ENCODE measurements at regions not wholly inside any gene's neighbourhood (a gene's known extent, or its start where the extent isn't known, plus 50 kb on each side); places are given as distances from the start of the nearest gene placed in this dataset.
"Not testable (repeated sequence)": the region's sequence is repeated elsewhere in the genome, so short reads cannot be mapped to it uniquely, and the experiment has no call there.

- H3K27me3 ChIP-seq (ENCODE audit: insufficient read depth, low read length), result no peaks in the 10 kb centered on the region
- no peaks in the 10 kb centered on the region for H3K4me1 ChIP-seq (ENCODE audit: insufficient read depth, low read length, severe bottlenecking)
- no peak overlapping the region for H3K4me2 ChIP-seq (ENCODE audit: low read length)
- H3K79me2 ChIP-seq (ENCODE audit: insufficient read depth, low read length), result no peaks in the 10 kb centered on the region
- H3K27ac ChIP-seq (ENCODE audit: low read depth, low read length, poor library complexity, severe bottlenecking), result no peak overlapping the region
- H2AFZ ChIP-seq (ENCODE audit: low read length), result no peak overlapping the region
- no peaks in the 10 kb centered on the region for H3K9me2 ChIP-seq (ENCODE audit: low read depth, low read length)
- H3F3A ChIP-seq (ENCODE audit: insufficient read depth, low read length), result no peaks in the 10 kb centered on the region
- no peaks in the 10 kb centered on the region for H3K36me3 ChIP-seq (ENCODE audit: insufficient read depth, low read length)
- H3K4me3 ChIP-seq (ENCODE audit: low read depth, low read length, poor library complexity, severe bottlenecking), result no peak overlapping the region
- no peak overlapping the region for H3K9ac ChIP-seq (ENCODE audit: low read length)
- H4K20me1 ChIP-seq (ENCODE audit: insufficient read depth, low read length), result no peaks in the 10 kb centered on the region
- no peaks in the 10 kb centered on the region for H3K9me3 ChIP-seq (ENCODE audit: low read length)
- no peak for TF ChIP-seq CTCF (IDR thresholded peaks at IDR 0.05; ENCODE audit: low read length)
- TF ChIP-seq EZH2 (IDR thresholded peaks at IDR 0.05; ENCODE audit: borderline replicate concordance, low read length), result no peak
Observed at GRCh38 chr2:187188783-187189631, 259.0 kb downstream of the CALCRL start.

GRCh38 chr2:187187519-187187918, 260.5 kb downstream of the CALCRL start:
- Histone ChIP-seq H3K9me2 (ENCODE audit: low read depth, low read length) (no peaks in the 10 kb centered on the region), H3K4me3 (ENCODE audit: low read depth, low read length, poor library complexity, severe bottlenecking) (no peak overlapping the region), H4K20me1 (ENCODE audit: insufficient read depth, low read length) (no peaks in the 10 kb centered on the region), H3K4me2 (ENCODE audit: low read length) (no peak overlapping the region), H3K27me3 (ENCODE audit: insufficient read depth, low read length) (no peaks in the 10 kb centered on the region), H3K4me1 (ENCODE audit: insufficient read depth, low read length, severe bottlenecking) (no peaks in the 10 kb centered on the region), H3K9ac (ENCODE audit: low read length) (no peak overlapping the region), H3K9me3 (ENCODE audit: low read length) (no peaks in the 10 kb centered on the region), H3K27ac (ENCODE audit: low read depth, low read length, poor library complexity, severe bottlenecking) (no peak overlapping the region), H2AFZ (ENCODE audit: low read length) (no peak overlapping the region), H3K36me3 (ENCODE audit: insufficient read depth, low read length) (no peaks in the 10 kb centered on the region), H3F3A (ENCODE audit: insufficient read depth, low read length) (no peaks in the 10 kb centered on the region), H3K79me2 (ENCODE audit: insufficient read depth, low read length) (no peaks in the 10 kb centered on the region)
- TF ChIP-seq CTCF (IDR thresholded peaks at IDR 0.05; ENCODE audit: low read length) (no peak), EZH2 (IDR thresholded peaks at IDR 0.05; ENCODE audit: borderline replicate concordance, low read length) (no peak)

- H3K9me3 ChIP-seq (ENCODE audit: low read length), result no peaks in the 10 kb centered on the region
- no peak overlapping the region for H3K9ac ChIP-seq (ENCODE audit: low read length)
- no peak overlapping the region for H3K4me3 ChIP-seq (ENCODE audit: low read depth, low read length, poor library complexity, severe bottlenecking)
- no peaks in the 10 kb centered on the region for H3K4me1 ChIP-seq (ENCODE audit: insufficient read depth, low read length, severe bottlenecking)
- H3K79me2 ChIP-seq (ENCODE audit: insufficient read depth, low read length), result no peaks in the 10 kb centered on the region
- H4K20me1 ChIP-seq (ENCODE audit: insufficient read depth, low read length), result no peaks in the 10 kb centered on the region
- H2AFZ ChIP-seq (ENCODE audit: low read length), result no peak overlapping the region
- no peak overlapping the region for H3K27ac ChIP-seq (ENCODE audit: low read depth, low read length, poor library complexity, severe bottlenecking)
- no peak for TF ChIP-seq EZH2 (IDR thresholded peaks at IDR 0.05; ENCODE audit: borderline replicate concordance, low read length)
- no peak for TF ChIP-seq CTCF (IDR thresholded peaks at IDR 0.05; ENCODE audit: low read length)
- H3K36me3 ChIP-seq (ENCODE audit: insufficient read depth, low read length), result no peaks in the 10 kb centered on the region
- no peak overlapping the region for H3K4me2 ChIP-seq (ENCODE audit: low read length)
- no peaks in the 10 kb centered on the region for H3K27me3 ChIP-seq (ENCODE audit: insufficient read depth, low read length)
- no peaks in the 10 kb centered on the region for H3F3A ChIP-seq (ENCODE audit: insufficient read depth, low read length)
- H3K9me2 ChIP-seq (ENCODE audit: low read depth, low read length), result no peaks in the 10 kb centered on the region
Observed at GRCh38 chr2:187180529-187180928, 267.5 kb downstream of the CALCRL start.

GRCh38 chr2:187178876-187179275, 269.2 kb downstream of the CALCRL start:
- not testable (repeated sequence) for H3K9me3 ChIP-seq (ENCODE audit: low read length); H3K4me1 ChIP-seq (ENCODE audit: insufficient read depth, low read length, severe bottlenecking); H4K20me1 ChIP-seq (ENCODE audit: insufficient read depth, low read length); H3K36me3 ChIP-seq (ENCODE audit: insufficient read depth, low read length); H3K79me2 ChIP-seq (ENCODE audit: insufficient read depth, low read length); H3K9ac ChIP-seq (ENCODE audit: low read length); H3K4me3 ChIP-seq (ENCODE audit: low read depth, low read length, poor library complexity, severe bottlenecking); H3K9me2 ChIP-seq (ENCODE audit: low read depth, low read length); H3K27me3 ChIP-seq (ENCODE audit: insufficient read depth, low read length); H3K4me2 ChIP-seq (ENCODE audit: low read length); H3K27ac ChIP-seq (ENCODE audit: low read depth, low read length, poor library complexity, severe bottlenecking); H2AFZ ChIP-seq (ENCODE audit: low read length); H3F3A ChIP-seq (ENCODE audit: insufficient read depth, low read length)
